HepG2 (cell line): ENCODE measurements at regions not wholly inside any gene's neighbourhood (a gene's known extent, or its start where the extent isn't known, plus 50 kb on each side); places are given as distances from the start of the nearest gene placed in this dataset.

Experiments
- EZH2 ChIP-seq: conservative IDR thresholded peaks from 2 replicates; pipeline ENCODE4 v1.6.1; 2012; ENCODE audit warnings: mild to moderate bottlenecking, low read depth, low read length, moderate library complexity
- HOXD1 ChIP-seq: sonication (generic); formaldehyde crosslinking; IDR thresholded peaks from 2 replicates; pipeline ENCODE4 v1.5.0; 2020; ENCODE audit warnings: missing genetic modification reagents
- KAT2B ChIP-seq: fragments of 150-350 bp; IDR thresholded peaks from 2 replicates; pipeline ENCODE4 v1.6.1; 2014; ENCODE audit warnings: low read depth, low read length, borderline replicate concordance
- KLF16 ChIP-seq, 2 experiments: sonication (generic) in 1 of 2; formaldehyde crosslinking in 1 of 2; IDR thresholded peaks; 2 replicates each; pipeline versions ENCODE4 v1.6.1 to v1.8.0; 2016 to 2023; ENCODE audit warnings: missing genetic modification reagents in 2 of 2, missing compliant biosample characterization in 1 of 2
- TBP ChIP-seq: sonication (generic); formaldehyde crosslinking; IDR thresholded peaks from 2 replicates; pipeline ENCODE4 v1.5.0; 2020; ENCODE audit warnings: missing genetic modification reagents
- TCF12 ChIP-seq, 2 experiments: fragments of 450-650 bp in 1 of 2; sonication (generic) in 1 of 2; formaldehyde crosslinking in 1 of 2; IDR thresholded peaks; 2 replicates each; pipeline versions ENCODE4 v1.6.1 to v1.8.0; 2017 to 2022; ENCODE audit warnings: antibody characterized with exemption in 1 of 2, mild to moderate bottlenecking in 1 of 2, missing genetic modification reagents in 1 of 2, moderate library complexity in 1 of 2
- ZNF530 ChIP-seq: sonication (generic); formaldehyde crosslinking; IDR thresholded peaks from 2 replicates; pipeline ENCODE4 v1.5.0; 2020; ENCODE audit warnings: low read depth, mild to moderate bottlenecking, missing genetic modification reagents
- ZNF580 ChIP-seq: IDR thresholded peaks from 2 replicates; pipeline ENCODE4 v1.6.1; 2016; ENCODE audit warnings: low read depth, borderline replicate concordance
- TF ChIP-seq, protein P1 (sequence below): sonication (generic); formaldehyde crosslinking; IDR thresholded peaks from 2 replicates; pipeline ENCODE4 v1.5.0; 2020; ENCODE audit warnings: mild to moderate bottlenecking, missing genetic modification reagents, moderate library complexity
- TF ChIP-seq, protein P2 (sequence below): IDR thresholded peaks from 2 replicates; pipeline ENCODE4 v1.6.1; 2012; ENCODE audit warnings: inconsistent platforms
- TF ChIP-seq, protein P3 (sequence below): IDR thresholded peaks from 2 replicates; pipeline ENCODE4 v1.6.1; 2016
- TF ChIP-seq, protein P4 (sequence below): sonication (generic); formaldehyde crosslinking; IDR thresholded peaks from 2 replicates; pipeline ENCODE4 v1.4.0; 2020; ENCODE audit warnings: missing genetic modification reagents, low read depth, mild to moderate bottlenecking, borderline replicate concordance

DNA sequence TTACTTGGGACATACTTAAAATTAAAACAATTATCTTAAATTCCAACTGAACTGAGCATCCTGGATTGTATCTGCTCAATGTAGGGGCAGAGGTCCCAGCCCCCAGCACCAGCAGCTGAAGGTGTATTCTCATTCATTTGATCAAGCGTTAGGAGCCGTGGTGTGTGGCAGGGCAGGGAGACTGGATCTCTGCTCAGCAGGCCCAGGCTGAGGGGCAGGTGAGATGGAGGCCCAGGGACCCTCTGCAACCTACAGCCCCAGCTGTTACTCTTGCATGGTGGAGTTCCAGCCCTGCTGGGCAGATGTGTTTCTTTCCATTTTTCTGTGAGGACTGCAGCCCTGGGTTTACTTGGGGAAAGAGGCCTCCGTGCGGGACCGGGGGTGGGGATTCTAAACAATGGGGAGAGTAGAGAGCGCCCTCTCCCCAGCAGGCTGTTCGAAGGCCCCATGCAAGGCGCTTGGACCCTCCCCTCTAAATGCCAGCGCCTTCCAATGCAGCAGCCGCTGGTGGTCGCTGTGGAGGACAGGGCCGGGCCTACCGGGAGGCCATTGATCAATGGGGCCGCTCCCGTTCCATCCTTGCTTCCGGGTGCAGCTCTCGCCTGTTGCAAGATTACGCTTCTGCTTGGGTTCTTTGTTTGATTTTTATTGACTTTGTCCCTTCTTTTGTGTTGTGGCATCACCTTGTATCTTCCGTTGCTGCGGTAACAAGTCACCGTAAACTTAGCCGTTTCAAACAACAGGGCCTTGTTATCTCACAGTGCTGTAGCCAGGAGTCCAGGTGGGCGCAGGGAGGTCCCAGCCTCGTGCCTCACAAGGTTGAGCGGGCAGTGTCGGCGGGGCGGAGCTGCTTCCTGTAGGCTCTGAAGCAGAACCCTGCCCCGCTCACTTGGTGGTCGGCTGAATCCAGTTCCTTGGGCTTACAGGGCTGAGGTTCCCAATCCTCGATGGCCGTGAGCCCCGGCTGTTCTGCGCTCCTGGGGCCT lies 134.8 kb upstream of the PHACTR3 start:
- TF ChIP-seq KLF16 (CRISPR knock-in tag; IDR thresholded peaks at IDR 0.05) (no peak), TCF12 (IDR thresholded peaks at IDR 0.05) (no peak), TCF12 (CRISPR knock-in tag; IDR thresholded peaks at IDR 0.05) (no peak), HOXD1 (no peak), KAT2B (no peak), EZH2 (no peak), TBP (no peak), ZNF580 (no peak), ZNF530 (CRISPR knock-in tag) (no peak)
- TF ChIP-seq, protein P1, sequence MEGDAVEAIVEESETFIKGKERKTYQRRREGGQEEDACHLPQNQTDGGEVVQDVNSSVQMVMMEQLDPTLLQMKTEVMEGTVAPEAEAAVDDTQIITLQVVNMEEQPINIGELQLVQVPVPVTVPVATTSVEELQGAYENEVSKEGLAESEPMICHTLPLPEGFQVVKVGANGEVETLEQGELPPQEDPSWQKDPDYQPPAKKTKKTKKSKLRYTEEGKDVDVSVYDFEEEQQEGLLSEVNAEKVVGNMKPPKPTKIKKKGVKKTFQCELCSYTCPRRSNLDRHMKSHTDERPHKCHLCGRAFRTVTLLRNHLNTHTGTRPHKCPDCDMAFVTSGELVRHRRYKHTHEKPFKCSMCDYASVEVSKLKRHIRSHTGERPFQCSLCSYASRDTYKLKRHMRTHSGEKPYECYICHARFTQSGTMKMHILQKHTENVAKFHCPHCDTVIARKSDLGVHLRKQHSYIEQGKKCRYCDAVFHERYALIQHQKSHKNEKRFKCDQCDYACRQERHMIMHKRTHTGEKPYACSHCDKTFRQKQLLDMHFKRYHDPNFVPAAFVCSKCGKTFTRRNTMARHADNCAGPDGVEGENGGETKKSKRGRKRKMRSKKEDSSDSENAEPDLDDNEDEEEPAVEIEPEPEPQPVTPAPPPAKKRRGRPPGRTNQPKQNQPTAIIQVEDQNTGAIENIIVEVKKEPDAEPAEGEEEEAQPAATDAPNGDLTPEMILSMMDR (CRISPR knock-in tag), result peak; percentile 54
- TF ChIP-seq, protein P2, sequence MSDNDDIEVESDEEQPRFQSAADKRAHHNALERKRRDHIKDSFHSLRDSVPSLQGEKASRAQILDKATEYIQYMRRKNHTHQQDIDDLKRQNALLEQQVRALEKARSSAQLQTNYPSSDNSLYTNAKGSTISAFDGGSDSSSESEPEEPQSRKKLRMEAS, result no peak
- TF ChIP-seq, protein P3, sequence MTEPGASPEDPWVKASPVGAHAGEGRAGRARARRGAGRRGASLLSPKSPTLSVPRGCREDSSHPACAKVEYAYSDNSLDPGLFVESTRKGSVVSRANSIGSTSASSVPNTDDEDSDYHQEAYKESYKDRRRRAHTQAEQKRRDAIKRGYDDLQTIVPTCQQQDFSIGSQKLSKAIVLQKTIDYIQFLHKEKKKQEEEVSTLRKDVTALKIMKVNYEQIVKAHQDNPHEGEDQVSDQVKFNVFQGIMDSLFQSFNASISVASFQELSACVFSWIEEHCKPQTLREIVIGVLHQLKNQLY, result no peak
- TF ChIP-seq, protein P4, sequence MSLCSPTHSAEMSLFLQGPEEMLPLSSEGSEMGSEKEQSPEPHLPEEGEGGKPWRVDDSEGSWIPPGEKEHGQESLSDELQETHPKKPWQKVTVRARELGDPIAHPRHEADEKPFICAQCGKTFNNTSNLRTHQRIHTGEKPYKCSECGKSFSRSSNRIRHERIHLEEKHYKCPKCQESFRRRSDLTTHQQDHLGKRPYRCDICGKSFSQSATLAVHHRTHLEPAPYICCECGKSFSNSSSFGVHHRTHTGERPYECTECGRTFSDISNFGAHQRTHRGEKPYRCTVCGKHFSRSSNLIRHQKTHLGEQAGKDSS (CRISPR knock-in tag), result no peak
